Nephron progenitor cell (in vitro differentiated cells): ENCODE measurements at regions not wholly inside any gene's neighbourhood (a gene's known extent, or its start where the extent isn't known, plus 50 kb on each side); places are given as distances from the start of the nearest gene placed in this dataset.
A peak's percentile ranks its signal among the peaks of the same experiment; 100 is the strongest.
"Not testable (repeated sequence)": the region's sequence is repeated elsewhere in the genome, so short reads cannot be mapped to it uniquely, and the experiment has no call there.

Experiments used
- DNase-seq: peaks from one replicate; pipeline ENCODE4 v3.0.0; 2021
- H3K27ac Mint-ChIP-seq: 2 replicates; pipeline ENCODE4 v1.8.0; 2021; ENCODE audit warnings: mild to moderate bottlenecking, moderate library complexity, mixed read lengths
- H3K27me3 Mint-ChIP-seq: 2 replicates; pipeline ENCODE4 v1.8.0; 2021; ENCODE audit warnings: mild to moderate bottlenecking, low read depth, mixed read lengths; ENCODE audit not compliant: poor library complexity
- H3K36me3 Mint-ChIP-seq: 2 replicates; pipeline ENCODE4 v1.8.0; 2021; ENCODE audit warnings: low read depth, mixed read lengths
- H3K4me1 Mint-ChIP-seq: 2 replicates; pipeline ENCODE4 v1.8.0; 2021; ENCODE audit warnings: mixed read lengths
- H3K4me3 Mint-ChIP-seq: 2 replicates; pipeline ENCODE4 v1.8.0; 2021; ENCODE audit warnings: mild to moderate bottlenecking, moderate library complexity, mixed read lengths
- H3K9me3 Mint-ChIP-seq: 2 replicates; pipeline ENCODE4 v1.8.0; 2021; ENCODE audit warnings: mild to moderate bottlenecking, moderate library complexity, mixed read lengths

DNA sequence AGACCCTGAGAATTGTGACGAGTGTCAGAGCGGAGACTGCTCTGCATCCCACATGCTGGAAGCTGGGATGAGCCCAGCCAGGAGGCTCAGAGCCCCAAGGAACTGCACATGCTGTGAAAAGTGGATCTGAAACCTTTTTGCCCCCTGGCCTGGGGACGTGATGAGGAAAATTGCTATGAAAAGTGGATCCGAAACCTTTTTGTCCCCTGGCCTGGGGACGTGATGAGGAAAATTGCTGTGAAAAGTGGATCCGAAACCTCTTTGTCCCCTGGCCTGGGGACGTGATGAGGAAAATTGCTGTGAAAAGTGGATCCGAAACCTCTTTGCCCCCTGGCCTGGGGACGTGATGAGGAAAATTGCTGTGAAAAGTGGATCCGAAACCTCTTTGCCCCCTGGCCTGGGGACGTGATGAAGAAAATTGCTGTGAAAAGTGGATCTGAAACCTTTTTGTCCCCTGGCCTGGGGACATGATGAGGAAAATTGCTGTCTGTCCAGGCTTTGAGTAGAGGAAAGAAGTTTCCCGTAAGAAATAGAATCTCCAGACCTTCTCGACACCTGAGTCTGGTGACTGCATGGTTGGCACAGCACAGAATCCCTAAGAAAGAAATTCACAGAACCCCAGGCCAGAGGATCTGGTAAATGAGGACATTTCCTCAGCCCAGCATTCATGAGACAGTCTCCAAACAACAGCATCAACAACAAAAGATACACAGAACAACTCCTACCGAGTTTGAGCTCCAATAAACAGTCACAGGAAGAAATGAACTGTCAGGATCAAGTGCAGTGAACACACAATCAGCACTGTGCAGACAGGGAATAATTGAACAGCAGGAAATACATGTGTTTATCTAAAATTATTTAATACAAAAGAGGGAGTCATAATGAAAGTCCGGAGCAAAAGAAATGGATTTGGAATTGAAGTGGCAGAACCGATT lies 188.8 kb downstream of the LAT start:
- peaks cover 17% of the 10 kb centered on the region for H3K4me1 Mint-ChIP-seq
- not testable (repeated sequence) for H3K4me3 Mint-ChIP-seq, H3K36me3 Mint-ChIP-seq, DNase-seq, H3K27ac Mint-ChIP-seq
- peaks cover 20% of the 10 kb centered on the region for H3K9me3 Mint-ChIP-seq
- peaks cover 12% of the 10 kb centered on the region for H3K27me3 Mint-ChIP-seq

DNA sequence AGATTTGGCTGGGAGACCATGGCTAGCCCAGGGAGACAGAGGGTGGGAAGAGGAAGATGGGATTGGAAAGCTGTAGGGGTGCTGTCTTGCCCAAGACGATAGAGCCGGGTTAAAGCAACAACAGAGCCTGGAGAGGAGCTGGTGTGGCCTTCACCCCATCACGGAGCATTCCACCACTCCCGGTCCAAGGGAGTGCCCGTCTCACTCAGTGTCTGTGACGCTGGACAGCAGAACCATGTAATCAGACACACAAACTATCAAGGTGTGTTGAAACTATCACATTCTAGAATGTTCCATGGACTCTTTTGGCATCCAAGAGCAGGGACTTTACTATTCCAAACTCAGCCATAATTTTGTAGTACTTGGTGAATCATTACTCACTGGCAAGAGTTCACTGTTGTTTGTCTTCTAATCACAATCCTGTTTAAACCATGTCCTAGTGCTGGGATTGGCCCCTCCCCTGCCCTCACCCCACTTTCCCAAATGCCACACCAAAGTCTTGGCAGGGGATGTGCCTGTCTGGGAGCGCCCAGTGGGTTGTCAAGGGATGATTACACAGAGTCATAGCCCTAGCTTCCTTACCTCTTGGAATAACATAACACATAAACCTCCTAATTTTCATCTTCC lies 187.4 kb downstream of the LAT start:
- peaks cover 12% of the 10 kb centered on the region for H3K27me3 Mint-ChIP-seq
- peaks cover 20% of the 10 kb centered on the region for H3K9me3 Mint-ChIP-seq
- not testable (repeated sequence) for DNase-seq, H3K4me3 Mint-ChIP-seq, H3K4me1 Mint-ChIP-seq, H3K27ac Mint-ChIP-seq, H3K36me3 Mint-ChIP-seq

DNA sequence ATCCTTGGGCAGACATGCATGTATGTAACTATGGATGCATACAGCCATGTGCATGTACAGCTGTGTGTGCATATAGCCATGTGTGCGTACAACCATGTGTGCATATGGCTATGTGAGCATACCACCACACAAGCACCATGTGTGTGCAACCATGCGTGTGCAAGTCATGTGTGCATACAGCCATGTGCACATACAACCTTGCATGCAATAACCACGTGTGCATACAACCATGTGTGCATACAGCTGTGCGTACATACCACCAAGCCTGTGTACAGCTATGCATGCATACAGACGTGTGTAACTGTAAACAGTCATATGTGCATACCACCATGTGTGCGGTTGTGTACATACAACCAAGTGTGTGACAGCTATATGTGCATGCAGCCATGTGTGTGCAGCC lies 186.4 kb downstream of the LAT start:
- Mint-ChIP-seq H3K27me3 (peaks cover 12% of the 10 kb centered on the region), H3K9me3 (peaks cover 20% of the 10 kb centered on the region)
- H3K27ac Mint-ChIP-seq, H3K4me3 Mint-ChIP-seq, H3K36me3 Mint-ChIP-seq, DNase-seq, H3K4me1 Mint-ChIP-seq: not testable (repeated sequence)

DNA sequence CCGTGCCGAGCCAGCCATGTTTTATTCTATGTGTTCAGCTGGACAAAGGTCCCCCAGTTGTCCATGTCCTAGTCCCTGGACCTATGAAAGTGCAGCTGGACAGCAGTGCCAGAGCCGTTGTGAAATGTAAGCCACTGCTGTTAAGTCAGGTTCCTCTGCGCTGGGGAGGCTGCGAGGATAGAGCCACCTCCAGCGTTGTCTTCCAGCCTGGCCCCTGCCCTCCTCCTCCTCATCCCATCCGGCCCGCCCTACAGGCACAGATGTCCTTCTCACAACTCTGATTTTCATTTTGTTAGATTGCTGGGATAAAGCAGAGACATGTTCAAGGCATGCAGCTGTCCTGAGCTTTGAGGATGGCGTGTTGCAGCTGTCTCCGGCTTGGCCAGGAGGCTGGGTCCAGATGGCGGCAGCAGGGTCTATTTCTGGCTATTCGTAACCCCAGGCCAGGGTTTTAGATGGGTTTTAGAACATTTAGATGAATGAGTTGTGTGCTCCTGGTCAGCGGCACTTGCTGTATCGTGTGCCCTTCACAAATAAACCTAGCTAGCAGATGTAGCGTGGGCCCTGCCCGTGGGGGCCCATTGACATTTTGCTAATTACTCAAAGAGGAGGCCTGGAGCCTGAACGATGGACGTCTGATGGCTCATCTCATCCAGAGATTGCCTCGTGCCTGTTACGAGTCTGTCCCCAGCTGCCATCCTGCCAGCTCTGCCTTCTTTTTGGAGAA lies 185.7 kb downstream of the LAT start:
- H3K4me1 Mint-ChIP-seq, H3K4me3 Mint-ChIP-seq, H3K27ac Mint-ChIP-seq, H3K36me3 Mint-ChIP-seq, DNase-seq: not testable (repeated sequence)
- Mint-ChIP-seq H3K9me3 (peaks cover 20% of the 10 kb centered on the region), H3K27me3 (peaks cover 11% of the 10 kb centered on the region)

DNA sequence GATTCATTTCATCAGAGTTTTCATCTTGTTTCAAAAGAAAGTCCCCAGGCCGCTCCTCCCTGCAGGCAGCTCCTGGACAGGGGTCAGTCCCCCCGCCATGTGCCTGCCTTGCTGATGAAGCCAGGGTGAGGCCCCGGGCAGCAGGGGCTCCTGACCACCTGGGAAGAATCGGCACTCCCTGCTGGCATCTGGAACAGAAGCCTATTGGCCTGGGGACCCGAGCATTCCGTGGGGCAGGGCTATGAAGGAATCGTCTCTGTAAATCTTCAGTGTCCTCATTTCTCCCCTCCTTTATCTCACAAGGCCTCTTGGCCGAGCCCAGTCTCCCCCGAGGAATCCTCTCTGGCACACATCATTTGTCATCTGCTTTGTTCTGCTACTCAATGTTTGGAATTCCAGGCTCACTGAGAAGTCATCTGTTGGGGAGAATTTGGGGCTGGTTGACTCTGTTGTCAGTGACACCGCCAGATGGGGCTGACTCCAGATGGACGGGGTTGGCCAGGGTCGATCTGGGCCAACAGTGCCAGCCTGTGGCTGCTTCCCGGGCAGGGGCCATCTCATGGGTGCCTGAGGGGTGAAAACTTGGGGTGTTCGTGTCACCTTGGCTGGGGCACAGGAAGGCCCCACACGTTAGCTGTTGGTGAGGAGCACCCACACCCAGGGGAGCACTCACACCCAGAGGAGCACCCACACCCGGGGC lies 184.6 kb downstream of the LAT start:
- H3K36me3 Mint-ChIP-seq, H3K4me1 Mint-ChIP-seq, H3K4me3 Mint-ChIP-seq, H3K27me3 Mint-ChIP-seq, H3K27ac Mint-ChIP-seq, DNase-seq: not testable (repeated sequence)
- peaks cover 20% of the 10 kb centered on the region for H3K9me3 Mint-ChIP-seq

DNA sequence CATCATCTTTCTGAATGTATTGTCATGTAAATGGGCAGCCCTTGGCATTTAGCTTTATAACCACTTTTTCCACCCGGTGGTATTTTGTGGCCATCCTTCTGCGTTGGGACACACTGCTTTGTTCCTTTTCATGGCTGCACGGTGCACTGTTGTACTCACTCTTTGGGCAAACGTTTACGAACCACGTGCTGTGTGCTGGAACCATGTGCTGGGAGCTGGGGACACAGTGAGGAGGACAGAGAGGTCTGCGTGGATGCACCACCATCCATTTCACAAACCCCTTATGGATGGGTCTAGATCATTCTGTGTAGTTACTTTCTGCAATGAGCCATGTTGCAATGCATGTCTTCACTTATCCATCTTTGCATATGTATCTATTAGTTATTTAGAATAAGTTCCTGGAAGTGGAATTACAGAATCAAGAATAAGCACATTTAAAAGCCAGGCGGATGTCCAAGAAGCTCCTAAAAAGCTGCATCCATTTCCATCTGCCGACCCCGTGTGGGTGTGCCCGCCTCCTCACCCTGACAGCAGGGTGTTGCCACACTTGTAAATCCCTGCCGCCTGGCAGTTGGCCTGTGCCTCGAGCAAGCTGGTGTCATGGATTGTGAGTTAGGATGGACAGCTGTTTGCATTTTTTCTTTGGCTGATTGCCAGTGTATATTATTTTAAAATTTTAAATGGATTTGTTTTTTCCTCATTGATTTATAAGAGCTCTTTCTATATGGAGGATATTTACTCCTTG lies 183.8 kb downstream of the LAT start:
- H3K4me1 Mint-ChIP-seq, H3K36me3 Mint-ChIP-seq, H3K27ac Mint-ChIP-seq, H3K27me3 Mint-ChIP-seq, H3K4me3 Mint-ChIP-seq, DNase-seq: not testable (repeated sequence)
- H3K9me3 Mint-ChIP-seq, result peaks cover 17% of the 10 kb centered on the region

DNA sequence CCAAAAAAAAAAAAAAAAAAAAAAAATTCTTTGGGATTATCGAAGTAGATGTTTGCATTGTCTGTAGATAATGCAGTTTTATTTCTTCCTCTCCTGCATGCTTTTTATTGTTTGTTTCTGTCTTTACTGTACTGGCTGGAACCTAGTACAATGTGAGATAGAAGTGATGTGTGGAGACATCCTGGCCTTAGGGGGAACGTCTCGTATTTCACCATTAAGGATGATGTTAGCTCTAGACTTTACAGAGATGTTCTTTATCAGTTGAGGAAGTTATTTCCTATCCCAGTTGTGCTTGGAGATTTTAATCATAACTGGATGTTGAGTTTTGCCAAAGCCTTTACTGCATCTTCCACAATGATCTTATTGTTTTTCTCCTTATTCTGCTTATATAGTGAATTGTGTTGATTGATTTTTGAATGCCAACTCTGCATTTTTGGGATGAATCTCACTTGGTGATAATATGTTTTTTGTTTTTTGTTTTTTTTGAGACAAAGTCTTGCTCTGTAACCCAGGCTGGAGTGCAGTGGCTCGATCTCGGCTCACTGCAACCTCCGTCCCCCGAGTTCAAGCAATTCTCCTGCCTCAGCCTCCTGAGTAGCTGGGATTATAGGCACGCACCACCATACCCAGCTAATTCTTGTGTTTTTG lies 179.7 kb downstream of the LAT start:
- H3K4me3 Mint-ChIP-seq, H3K27me3 Mint-ChIP-seq, DNase-seq, H3K4me1 Mint-ChIP-seq, H3K9me3 Mint-ChIP-seq, H3K36me3 Mint-ChIP-seq, H3K27ac Mint-ChIP-seq: not testable (repeated sequence)

DNA sequence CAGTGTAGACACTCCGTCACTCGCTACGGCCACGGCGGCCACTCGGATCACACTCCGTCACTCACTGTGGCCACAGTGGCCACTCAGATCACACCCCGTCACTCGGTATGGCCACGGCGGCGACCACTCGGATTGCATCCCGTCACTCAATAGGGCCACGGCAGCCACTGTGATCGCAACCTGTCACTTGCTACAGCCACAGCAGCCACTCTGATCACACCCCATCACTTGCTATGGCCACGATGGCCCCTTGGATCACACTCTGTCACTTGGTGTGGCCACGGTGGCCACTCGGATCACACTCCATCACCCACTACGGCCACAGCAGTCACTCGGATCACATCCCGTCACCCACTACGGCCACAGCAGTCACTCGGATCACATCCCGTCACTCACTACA lies 175.3 kb downstream of the LAT start:
- H3K4me1 Mint-ChIP-seq, result peaks cover 21% of the 10 kb centered on the region
- not testable (repeated sequence) for H3K27me3 Mint-ChIP-seq, H3K36me3 Mint-ChIP-seq, H3K4me3 Mint-ChIP-seq, DNase-seq, H3K9me3 Mint-ChIP-seq
- H3K27ac Mint-ChIP-seq, result peak overlapping the region; percentile 66

DNA sequence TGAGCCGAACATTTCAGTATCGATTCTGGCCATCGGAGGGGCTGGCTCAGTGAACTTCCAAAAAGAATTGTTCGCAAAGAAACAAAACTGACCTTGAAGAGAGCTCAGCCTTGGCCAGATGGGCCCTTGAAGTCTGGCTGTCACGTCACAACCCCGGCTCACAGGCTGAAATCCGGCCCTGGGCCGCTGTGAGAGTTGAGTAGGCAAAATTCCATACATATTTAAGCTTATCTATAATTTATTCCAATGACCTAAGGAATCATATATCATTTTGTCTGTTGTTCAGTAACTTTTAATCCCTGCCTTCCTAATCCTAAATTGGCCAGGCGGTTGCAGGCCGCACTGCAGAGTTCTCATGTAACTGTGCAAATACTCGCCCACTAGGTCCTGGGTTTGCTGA lies 174.8 kb downstream of the LAT start:
- not testable (repeated sequence) for H3K9me3 Mint-ChIP-seq, H3K27me3 Mint-ChIP-seq, H3K36me3 Mint-ChIP-seq, H3K4me3 Mint-ChIP-seq, DNase-seq, H3K27ac Mint-ChIP-seq
- peaks cover 25% of the 10 kb centered on the region for H3K4me1 Mint-ChIP-seq
